ENCODE measurements at regions not wholly inside any gene's neighbourhood (a gene's known extent, or its start where the extent isn't known, plus 50 kb on each side); places are given as distances from the start of the nearest gene placed in this dataset.

- CTCF ChIA-PET (ENCODE audit: low intra/inter-chr PET ratio), result no interaction called here
- no peak overlapping the region for H3K4me3 ChIP-seq
- H3K79me2 ChIP-seq (ENCODE audit: control insufficient read depth, insufficient read depth, low read length), result no peaks in the 10 kb centered on the region
- no peak for FAIRE-seq
- H2AFZ ChIP-seq (ENCODE audit: low read depth, low read length), result no peak overlapping the region
- no peak for DNase-seq (ENCODE audit: extremely low read depth in 1 of 4, low spot score in 3 of 4)
- POLR2A ChIA-PET, result no interaction called here
- no peak overlapping the region for H3K9ac ChIP-seq (ENCODE audit: insufficient read depth in 1 of 2, low read depth in 2 of 2, low read length in 2 of 2)
- ATAC-seq, result no peak
- intact Hi-C loops (cut with micrococcal nuclease), result no loop called here
- H3K4me1 ChIP-seq (replicated peaks in 1 of 2; ENCODE audit: control insufficient read depth in 2 of 2, insufficient read depth in 2 of 2, low read length in 2 of 2), result no peaks in the 10 kb centered on the region
- no peaks in the 10 kb centered on the region for H3K27me3 ChIP-seq (ENCODE audit: control insufficient read depth in 2 of 2, insufficient read depth in 2 of 2, low read length in 2 of 2)
- H3K9me3 ChIP-seq (replicated peaks; ENCODE audit: control insufficient read depth, insufficient read depth, low read depth, low read length), result no peaks in the 10 kb centered on the region
- no peak overlapping the region for H3K4me2 ChIP-seq (ENCODE audit: insufficient read depth, low read length)
- 0% methylated on average over 1 of the region's 1 CpG for WGBS (ENCODE audit: insufficient coverage, low coverage, missing lambda C conversion rate)
- TF ChIP-seq ZNF507 (tag; conservative IDR thresholded peaks at IDR 0.05), result no peak
- no peak for TF ChIP-seq RBM39 (optimal IDR thresholded peaks at IDR 0.05; ENCODE audit: low read depth, low read length)
- no peak for TF ChIP-seq FOXA3 (CRISPR knock-in tag; conservative IDR thresholded peaks at IDR 0.05 in 1 of 2, IDR thresholded peaks at IDR 0.05 in 1 of 2)
- no peak for TF ChIP-seq RFX5 (IDR thresholded peaks at IDR 0.05; ENCODE audit: low read depth, low read length)
- TF ChIP-seq TBL1XR1 (IDR thresholded peaks at IDR 0.05; ENCODE audit: low read length in 2 of 2), result no peak
- no peak for TF ChIP-seq ZNF324 (CRISPR knock-in tag; IDR thresholded peaks at IDR 0.05)
- TF ChIP-seq NR3C1 (CRISPR knock-in tag; IDR thresholded peaks at IDR 0.05), result no peak
- TF ChIP-seq, protein P1, sequence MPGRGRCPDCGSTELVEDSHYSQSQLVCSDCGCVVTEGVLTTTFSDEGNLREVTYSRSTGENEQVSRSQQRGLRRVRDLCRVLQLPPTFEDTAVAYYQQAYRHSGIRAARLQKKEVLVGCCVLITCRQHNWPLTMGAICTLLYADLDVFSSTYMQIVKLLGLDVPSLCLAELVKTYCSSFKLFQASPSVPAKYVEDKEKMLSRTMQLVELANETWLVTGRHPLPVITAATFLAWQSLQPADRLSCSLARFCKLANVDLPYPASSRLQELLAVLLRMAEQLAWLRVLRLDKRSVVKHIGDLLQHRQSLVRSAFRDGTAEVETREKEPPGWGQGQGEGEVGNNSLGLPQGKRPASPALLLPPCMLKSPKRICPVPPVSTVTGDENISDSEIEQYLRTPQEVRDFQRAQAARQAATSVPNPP (IDR thresholded peaks at IDR 0.05; ENCODE audit: borderline replicate concordance, insufficient read depth, insufficient read length), result no peak
- no peak for TF ChIP-seq ZKSCAN8 (CRISPR knock-in tag; IDR thresholded peaks at IDR 0.05)
- TF ChIP-seq TCFL5 (CRISPR knock-in tag; conservative IDR thresholded peaks at IDR 0.05), result no peak
- TF ChIP-seq, protein P2, sequence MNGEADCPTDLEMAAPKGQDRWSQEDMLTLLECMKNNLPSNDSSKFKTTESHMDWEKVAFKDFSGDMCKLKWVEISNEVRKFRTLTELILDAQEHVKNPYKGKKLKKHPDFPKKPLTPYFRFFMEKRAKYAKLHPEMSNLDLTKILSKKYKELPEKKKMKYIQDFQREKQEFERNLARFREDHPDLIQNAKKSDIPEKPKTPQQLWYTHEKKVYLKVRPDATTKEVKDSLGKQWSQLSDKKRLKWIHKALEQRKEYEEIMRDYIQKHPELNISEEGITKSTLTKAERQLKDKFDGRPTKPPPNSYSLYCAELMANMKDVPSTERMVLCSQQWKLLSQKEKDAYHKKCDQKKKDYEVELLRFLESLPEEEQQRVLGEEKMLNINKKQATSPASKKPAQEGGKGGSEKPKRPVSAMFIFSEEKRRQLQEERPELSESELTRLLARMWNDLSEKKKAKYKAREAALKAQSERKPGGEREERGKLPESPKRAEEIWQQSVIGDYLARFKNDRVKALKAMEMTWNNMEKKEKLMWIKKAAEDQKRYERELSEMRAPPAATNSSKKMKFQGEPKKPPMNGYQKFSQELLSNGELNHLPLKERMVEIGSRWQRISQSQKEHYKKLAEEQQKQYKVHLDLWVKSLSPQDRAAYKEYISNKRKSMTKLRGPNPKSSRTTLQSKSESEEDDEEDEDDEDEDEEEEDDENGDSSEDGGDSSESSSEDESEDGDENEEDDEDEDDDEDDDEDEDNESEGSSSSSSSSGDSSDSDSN (IDR thresholded peaks at IDR 0.05; ENCODE audit: borderline replicate concordance in 1 of 2, low read depth in 2 of 2, low read length in 2 of 2), result no peak
- no peak for TF ChIP-seq PTRF (tag; IDR thresholded peaks at IDR 0.05)
- in situ Hi-C loops (cut with MboI), result no loop called here
- H3K36me3 ChIP-seq (ENCODE audit: control insufficient read depth, insufficient read depth, low read length), result no peaks in the 10 kb centered on the region
- H4K20me1 ChIP-seq (replicated peaks; ENCODE audit: control insufficient read depth, insufficient read depth, low read length), result no peaks in the 10 kb centered on the region
- H3K27ac ChIP-seq (ENCODE audit: extremely low read depth, low read depth, low read length), result no peak overlapping the region
- H3K9me1 ChIP-seq (ENCODE audit: control insufficient read depth, insufficient read depth, low read length), result no peaks in the 10 kb centered on the region
- BruUV-seq (replicated peaks), result no TSS peak
Measured at GRCh38 chr3:76054404-76054803, 269.1 kb upstream of the ZNF717 start.

Measured in K562 (cell line).